ENCODE measurements at regions not wholly inside any gene's neighbourhood (a gene's known extent, or its start where the extent isn't known, plus 50 kb on each side); places are given as distances from the start of the nearest gene placed in this dataset.

GRCh38 chr4:126028876-126029275 is 714.1 kb downstream of the FAT4 start:
- RAD21 ChIA-PET (ENCODE audit: unreplicated experiment): no interaction called here
- DNase-seq (ENCODE audit: low read depth, low spot score): no peak
- CTCF ChIA-PET: no interaction called here
- no peaks in the 10 kb centered on the region for H3K79me2 ChIP-seq (ENCODE audit: control insufficient read depth, insufficient read depth, low read length)
- POLR2A ChIA-PET: no interaction called here
- no peak for FAIRE-seq
- SMC1A ChIA-PET (ENCODE audit: uncharacterized antibody, unreplicated experiment): no interaction called here
- H3K9me3 ChIP-seq (replicated peaks; ENCODE audit: control insufficient read depth, insufficient read depth, low read length): no peaks in the 10 kb centered on the region
- H3K4me3 ChIP-seq: no peak overlapping the region
- H4K20me1 ChIP-seq (ENCODE audit: control insufficient read depth, insufficient read depth): no peaks in the 10 kb centered on the region
- no peaks in the 10 kb centered on the region for H3K4me1 ChIP-seq (ENCODE audit: control insufficient read depth, insufficient read depth, low read length)
- in situ Hi-C loops (cut with MboI): no loop called here
- ATAC-seq: no peak
- no peak overlapping the region for H3K9ac ChIP-seq (ENCODE audit: control insufficient read depth, insufficient read depth, low read length)
- no TSS peak for BruUV-seq (replicated peaks)
- no peaks in the 10 kb centered on the region for H3K27me3 ChIP-seq (replicated peaks in 1 of 2; ENCODE audit: control insufficient read depth in 2 of 2, insufficient read depth in 2 of 2, low read length in 1 of 2)
- H2AFZ ChIP-seq (ENCODE audit: control insufficient read depth, low read depth, low read length): no peak overlapping the region
- no peak overlapping the region for H3K27ac ChIP-seq (ENCODE audit: control insufficient read depth, insufficient read depth)
- no peaks in the 10 kb centered on the region for H3K36me3 ChIP-seq (ENCODE audit: control insufficient read depth in 2 of 2, insufficient read depth in 2 of 2, low read length in 1 of 2)
- intact Hi-C loops (cut with micrococcal nuclease; ENCODE audit: unreplicated experiment): no loop called here
- H3K4me2 ChIP-seq (ENCODE audit: control insufficient read depth, insufficient read depth): no peak overlapping the region
- no peak for TF ChIP-seq SPI1 (IDR thresholded peaks at IDR 0.05; ENCODE audit: borderline replicate concordance, insufficient read depth, low read depth, low read length)
- no peak for TF ChIP-seq ZBTB40 (IDR thresholded peaks at IDR 0.05; ENCODE audit: borderline replicate concordance)
- no peak for TF ChIP-seq ZNF217 (IDR thresholded peaks at IDR 0.05)
- no peak for TF ChIP-seq E2F8 (IDR thresholded peaks at IDR 0.05; ENCODE audit: low read depth, partially characterized antibody)
- no peak for TF ChIP-seq DPF2 (IDR thresholded peaks at IDR 0.05)
- no peak for TF ChIP-seq ZBTB33 (IDR thresholded peaks at IDR 0.05)
- no peak for TF ChIP-seq MLLT1 (IDR thresholded peaks at IDR 0.05)
- TF ChIP-seq PAX8 (IDR thresholded peaks at IDR 0.05): no peak
- TF ChIP-seq MEF2B (IDR thresholded peaks at IDR 0.05; ENCODE audit: partially characterized antibody, poor library complexity, severe bottlenecking): no peak
- no peak for TF ChIP-seq NR2F1 (conservative IDR thresholded peaks at IDR 0.05)
- TF ChIP-seq CBFB (IDR thresholded peaks at IDR 0.05; ENCODE audit: low read depth): no peak
- TF ChIP-seq BCLAF1 (IDR thresholded peaks at IDR 0.05): no peak
